22Rv1 (cell line): ENCODE measurements at regions not wholly inside any gene's neighbourhood (a gene's known extent, or its start where the extent isn't known, plus 50 kb on each side); places are given as distances from the start of the nearest gene placed in this dataset.

ENCODE experiments used
- H3K27ac ChIP-seq: fragments of 450-650 bp; 2 replicates; pipeline ENCODE4 v1.5.1; 2017
- CTCF ChIP-seq: fragments of 450-650 bp; IDR thresholded peaks from 2 replicates; pipeline ENCODE4 v1.5.1; 2017; ENCODE audit warnings: mild to moderate bottlenecking
- ZFX ChIP-seq: fragments of 450-650 bp; IDR thresholded peaks from 2 replicates; pipeline ENCODE4 v1.6.1; 2017; ENCODE audit warnings: antibody characterized with exemption, borderline replicate concordance

- no peak for TF ChIP-seq ZFX
- no peak for TF ChIP-seq CTCF
- no peak overlapping the region for H3K27ac ChIP-seq
Measured at GRCh38 chr15:29633971-29634370, 188.3 kb downstream of the TJP1 start.

- TF ChIP-seq CTCF (no peak), ZFX (no peak)
- H3K27ac ChIP-seq: no peak overlapping the region
Measured at GRCh38 chr15:29632671-29633406, 189.4 kb downstream of the TJP1 start.

GRCh38 chr15:29631076-29632070 lies 190.9 kb downstream of the TJP1 start:
- H3K27ac ChIP-seq: no peak overlapping the region
- TF ChIP-seq ZFX (no peak), CTCF (no peak)

GRCh38 chr15:29624271-29624670 lies 198.0 kb downstream of the TJP1 start:
- TF ChIP-seq CTCF: no peak
- TF ChIP-seq ZFX: no peak
- H3K27ac ChIP-seq: no peak overlapping the region

GRCh38 chr15:29623116-29623639 lies 199.1 kb downstream of the TJP1 start:
- TF ChIP-seq ZFX: no peak
- no peak for TF ChIP-seq CTCF
- no peak overlapping the region for H3K27ac ChIP-seq

GRCh38 chr15:29622637-29623036 lies 199.6 kb downstream of the TJP1 start:
- H3K27ac ChIP-seq: no peak overlapping the region
- TF ChIP-seq CTCF (no peak), ZFX (no peak)
